ENCODE measurements at regions not wholly inside any gene's neighbourhood (a gene's known extent, or its start where the extent isn't known, plus 50 kb on each side); places are given as distances from the start of the nearest gene placed in this dataset.

- TF ChIP-seq, protein P1, sequence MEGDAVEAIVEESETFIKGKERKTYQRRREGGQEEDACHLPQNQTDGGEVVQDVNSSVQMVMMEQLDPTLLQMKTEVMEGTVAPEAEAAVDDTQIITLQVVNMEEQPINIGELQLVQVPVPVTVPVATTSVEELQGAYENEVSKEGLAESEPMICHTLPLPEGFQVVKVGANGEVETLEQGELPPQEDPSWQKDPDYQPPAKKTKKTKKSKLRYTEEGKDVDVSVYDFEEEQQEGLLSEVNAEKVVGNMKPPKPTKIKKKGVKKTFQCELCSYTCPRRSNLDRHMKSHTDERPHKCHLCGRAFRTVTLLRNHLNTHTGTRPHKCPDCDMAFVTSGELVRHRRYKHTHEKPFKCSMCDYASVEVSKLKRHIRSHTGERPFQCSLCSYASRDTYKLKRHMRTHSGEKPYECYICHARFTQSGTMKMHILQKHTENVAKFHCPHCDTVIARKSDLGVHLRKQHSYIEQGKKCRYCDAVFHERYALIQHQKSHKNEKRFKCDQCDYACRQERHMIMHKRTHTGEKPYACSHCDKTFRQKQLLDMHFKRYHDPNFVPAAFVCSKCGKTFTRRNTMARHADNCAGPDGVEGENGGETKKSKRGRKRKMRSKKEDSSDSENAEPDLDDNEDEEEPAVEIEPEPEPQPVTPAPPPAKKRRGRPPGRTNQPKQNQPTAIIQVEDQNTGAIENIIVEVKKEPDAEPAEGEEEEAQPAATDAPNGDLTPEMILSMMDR (IDR thresholded peaks at IDR 0.05; ENCODE audit: low read depth, low read length, missing input control): no peak
- no peak for TF ChIP-seq ATF3 (IDR thresholded peaks at IDR 0.05)
- TF ChIP-seq HNF4A (conservative IDR thresholded peaks at IDR 0.05): no peak
- TF ChIP-seq, protein P2, sequence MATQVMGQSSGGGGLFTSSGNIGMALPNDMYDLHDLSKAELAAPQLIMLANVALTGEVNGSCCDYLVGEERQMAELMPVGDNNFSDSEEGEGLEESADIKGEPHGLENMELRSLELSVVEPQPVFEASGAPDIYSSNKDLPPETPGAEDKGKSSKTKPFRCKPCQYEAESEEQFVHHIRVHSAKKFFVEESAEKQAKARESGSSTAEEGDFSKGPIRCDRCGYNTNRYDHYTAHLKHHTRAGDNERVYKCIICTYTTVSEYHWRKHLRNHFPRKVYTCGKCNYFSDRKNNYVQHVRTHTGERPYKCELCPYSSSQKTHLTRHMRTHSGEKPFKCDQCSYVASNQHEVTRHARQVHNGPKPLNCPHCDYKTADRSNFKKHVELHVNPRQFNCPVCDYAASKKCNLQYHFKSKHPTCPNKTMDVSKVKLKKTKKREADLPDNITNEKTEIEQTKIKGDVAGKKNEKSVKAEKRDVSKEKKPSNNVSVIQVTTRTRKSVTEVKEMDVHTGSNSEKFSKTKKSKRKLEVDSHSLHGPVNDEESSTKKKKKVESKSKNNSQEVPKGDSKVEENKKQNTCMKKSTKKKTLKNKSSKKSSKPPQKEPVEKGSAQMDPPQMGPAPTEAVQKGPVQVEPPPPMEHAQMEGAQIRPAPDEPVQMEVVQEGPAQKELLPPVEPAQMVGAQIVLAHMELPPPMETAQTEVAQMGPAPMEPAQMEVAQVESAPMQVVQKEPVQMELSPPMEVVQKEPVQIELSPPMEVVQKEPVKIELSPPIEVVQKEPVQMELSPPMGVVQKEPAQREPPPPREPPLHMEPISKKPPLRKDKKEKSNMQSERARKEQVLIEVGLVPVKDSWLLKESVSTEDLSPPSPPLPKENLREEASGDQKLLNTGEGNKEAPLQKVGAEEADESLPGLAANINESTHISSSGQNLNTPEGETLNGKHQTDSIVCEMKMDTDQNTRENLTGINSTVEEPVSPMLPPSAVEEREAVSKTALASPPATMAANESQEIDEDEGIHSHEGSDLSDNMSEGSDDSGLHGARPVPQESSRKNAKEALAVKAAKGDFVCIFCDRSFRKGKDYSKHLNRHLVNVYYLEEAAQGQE (IDR thresholded peaks at IDR 0.05): no peak
- TF ChIP-seq GABPA (IDR thresholded peaks at IDR 0.05 in 1 of 2, conservative IDR thresholded peaks at IDR 0.05 in 1 of 2): no peak
- TF ChIP-seq, protein P3, sequence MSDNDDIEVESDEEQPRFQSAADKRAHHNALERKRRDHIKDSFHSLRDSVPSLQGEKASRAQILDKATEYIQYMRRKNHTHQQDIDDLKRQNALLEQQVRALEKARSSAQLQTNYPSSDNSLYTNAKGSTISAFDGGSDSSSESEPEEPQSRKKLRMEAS (IDR thresholded peaks at IDR 0.05): no peak
- TF ChIP-seq NR2F2 (IDR thresholded peaks at IDR 0.05): no peak
- TF ChIP-seq RAD21 (IDR thresholded peaks at IDR 0.05): no peak
- no peak for TF ChIP-seq SP1 (IDR thresholded peaks at IDR 0.05)
Observed at GRCh38 chr2:144159240-144159639, 360.7 kb downstream of the ZEB2 start.
